ENCODE measurements at regions not wholly inside any gene's neighbourhood (a gene's known extent, or its start where the extent isn't known, plus 50 kb on each side); places are given as distances from the start of the nearest gene placed in this dataset.

DNA sequence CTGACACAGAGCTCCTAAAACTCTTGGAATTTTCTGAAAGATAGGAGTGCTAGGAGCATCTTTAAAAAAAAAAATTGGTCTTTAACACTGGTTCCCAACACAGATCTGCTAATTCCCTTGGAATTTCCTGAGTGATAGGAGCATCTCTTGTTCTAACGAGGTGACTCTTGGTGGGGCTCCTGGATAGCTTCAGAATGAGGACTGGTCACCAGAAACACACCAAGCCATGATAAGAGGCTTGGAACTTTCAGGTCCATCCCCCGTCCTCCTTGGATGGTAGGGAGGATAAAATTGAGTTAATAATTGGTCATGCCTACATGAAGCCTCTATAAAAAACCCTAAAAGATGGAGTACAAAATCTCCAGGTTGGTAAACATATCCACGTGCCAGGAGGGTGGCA is 64.5 kb upstream of the LDLRAD3 start:
- Histone ChIP-seq H3K27me3 (no peaks in the 10 kb centered on the region), H3K9me3 (no peaks in the 10 kb centered on the region), H3K36me3 (no peaks in the 10 kb centered on the region), H3K4me1 (no peaks in the 10 kb centered on the region), H3K27ac (no peak overlapping the region), H3K4me3 (no peak overlapping the region)
- TF ChIP-seq, protein P1, sequence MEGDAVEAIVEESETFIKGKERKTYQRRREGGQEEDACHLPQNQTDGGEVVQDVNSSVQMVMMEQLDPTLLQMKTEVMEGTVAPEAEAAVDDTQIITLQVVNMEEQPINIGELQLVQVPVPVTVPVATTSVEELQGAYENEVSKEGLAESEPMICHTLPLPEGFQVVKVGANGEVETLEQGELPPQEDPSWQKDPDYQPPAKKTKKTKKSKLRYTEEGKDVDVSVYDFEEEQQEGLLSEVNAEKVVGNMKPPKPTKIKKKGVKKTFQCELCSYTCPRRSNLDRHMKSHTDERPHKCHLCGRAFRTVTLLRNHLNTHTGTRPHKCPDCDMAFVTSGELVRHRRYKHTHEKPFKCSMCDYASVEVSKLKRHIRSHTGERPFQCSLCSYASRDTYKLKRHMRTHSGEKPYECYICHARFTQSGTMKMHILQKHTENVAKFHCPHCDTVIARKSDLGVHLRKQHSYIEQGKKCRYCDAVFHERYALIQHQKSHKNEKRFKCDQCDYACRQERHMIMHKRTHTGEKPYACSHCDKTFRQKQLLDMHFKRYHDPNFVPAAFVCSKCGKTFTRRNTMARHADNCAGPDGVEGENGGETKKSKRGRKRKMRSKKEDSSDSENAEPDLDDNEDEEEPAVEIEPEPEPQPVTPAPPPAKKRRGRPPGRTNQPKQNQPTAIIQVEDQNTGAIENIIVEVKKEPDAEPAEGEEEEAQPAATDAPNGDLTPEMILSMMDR (IDR thresholded peaks at IDR 0.05), result no peak
- TF ChIP-seq POLR2A (IDR thresholded peaks at IDR 0.05), result no peak
- no peak for DNase-seq

DNA sequence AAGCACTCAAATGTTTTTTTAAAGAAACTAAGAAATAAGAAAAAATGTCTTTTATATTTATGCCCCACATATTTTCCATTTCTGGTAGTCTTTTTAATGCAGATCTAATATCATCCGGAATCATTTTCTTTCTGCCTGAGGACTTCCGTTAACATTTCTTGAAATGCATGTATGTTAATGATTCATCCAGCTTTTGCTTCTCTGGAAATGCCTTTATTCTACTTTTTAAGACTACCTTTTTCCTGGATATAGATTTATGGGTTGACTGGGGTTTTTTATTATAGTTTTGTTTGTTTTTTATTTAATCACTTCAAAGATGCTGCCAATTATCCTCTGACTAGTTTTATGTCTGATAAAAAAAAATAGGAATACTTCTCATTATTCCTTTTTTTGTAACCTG is 57.1 kb upstream of the LDLRAD3 start:
- TF ChIP-seq, protein P1 (IDR thresholded peaks at IDR 0.05), result no peak
- TF ChIP-seq POLR2A (IDR thresholded peaks at IDR 0.05), result no peak
- no peaks in the 10 kb centered on the region for H3K4me1 ChIP-seq

DNA sequence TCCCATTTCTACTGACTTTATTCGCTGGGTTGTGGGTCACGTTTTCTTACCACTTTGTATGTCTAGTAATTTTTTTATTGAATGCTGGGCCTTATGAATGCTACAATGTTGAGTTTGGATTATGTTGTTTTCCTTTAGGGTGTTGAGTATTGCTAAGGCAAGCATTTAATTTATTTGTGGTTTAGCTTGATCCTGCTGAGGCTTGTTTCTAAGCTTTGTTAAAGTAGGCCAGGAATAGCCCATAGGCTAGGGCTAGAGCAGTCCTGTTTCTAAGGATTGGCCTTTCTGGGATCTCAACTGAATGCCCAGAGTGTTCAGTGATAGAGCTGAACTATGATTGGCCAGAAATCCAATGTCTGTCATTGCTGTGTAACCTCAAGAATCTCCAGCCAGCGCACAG is 56.1 kb upstream of the LDLRAD3 start:
- Histone ChIP-seq H3K4me1 (no peaks in the 10 kb centered on the region), H3K9me3 (no peaks in the 10 kb centered on the region), H3K27me3 (no peaks in the 10 kb centered on the region), H3K4me3 (no peak overlapping the region), H3K36me3 (no peaks in the 10 kb centered on the region), H3K27ac (no peak overlapping the region)
- TF ChIP-seq, protein P1 (IDR thresholded peaks at IDR 0.05), result no peak
- no peak for TF ChIP-seq POLR2A (IDR thresholded peaks at IDR 0.05)
- no peak for DNase-seq

More for the DNA sequence above, 57.1 kb upstream of the LDLRAD3 start:
- Histone ChIP-seq H3K9me3 (no peaks in the 10 kb centered on the region), H3K27me3 (no peaks in the 10 kb centered on the region), H3K36me3 (no peaks in the 10 kb centered on the region), H3K4me3 (no peak overlapping the region), H3K27ac (no peak overlapping the region)
- no peak for DNase-seq

DNA sequence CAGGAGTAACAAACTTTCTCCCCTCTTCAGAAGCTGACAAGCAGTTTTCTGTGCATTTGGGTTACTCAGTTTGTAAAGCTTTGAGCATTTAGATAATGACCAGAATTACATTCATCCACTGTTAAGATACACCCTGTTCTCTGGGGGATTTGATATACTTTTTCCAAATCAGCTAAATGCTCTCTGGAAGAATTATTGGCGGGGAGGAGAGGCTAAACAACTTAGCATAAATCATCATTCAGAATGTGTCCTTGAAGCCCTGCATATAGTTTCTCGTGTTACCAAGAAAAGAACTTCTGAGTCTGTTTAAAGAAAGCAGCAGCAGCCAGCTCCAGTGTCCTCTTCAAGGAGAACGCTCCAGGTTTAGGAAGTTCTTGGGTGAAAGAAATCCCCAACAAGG is 54.9 kb upstream of the LDLRAD3 start:
- Histone ChIP-seq H3K4me1 (peaks cover 0 to 2% (median 0%) of the 10 kb centered on the region in 4 donors), H3K27ac (no peak overlapping the region), H3K9me3 (no peaks in the 10 kb centered on the region), H3K36me3 (no peaks in the 10 kb centered on the region), H3K4me3 (no peak overlapping the region), H3K27me3 (no peaks in the 10 kb centered on the region)
- DNase-seq, result no peak
- TF ChIP-seq, protein P1 (IDR thresholded peaks at IDR 0.05), result no peak
- no peak for TF ChIP-seq POLR2A (IDR thresholded peaks at IDR 0.05)

DNA sequence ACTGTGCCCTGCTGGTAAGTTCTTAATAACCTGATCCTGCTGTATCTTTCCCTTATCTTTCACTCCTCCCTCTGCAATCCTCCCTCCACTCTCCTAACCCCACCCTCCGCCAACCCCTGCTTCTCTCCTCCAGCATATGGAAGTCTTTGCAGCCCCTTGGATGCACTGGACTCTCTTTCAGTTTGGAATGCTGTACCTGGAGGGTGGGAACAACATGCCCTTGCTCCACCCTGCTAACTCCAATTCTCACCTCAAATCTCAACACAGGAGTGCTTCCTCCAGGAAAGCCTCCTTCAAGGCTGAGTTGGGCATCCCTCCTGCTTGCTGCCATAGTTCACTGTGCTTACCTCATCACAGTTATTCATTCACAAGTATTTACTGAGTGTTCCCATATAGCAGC is 52.8 kb upstream of the LDLRAD3 start:
- TF ChIP-seq, protein P1 (IDR thresholded peaks at IDR 0.05), result no peak
- no peak for TF ChIP-seq POLR2A (IDR thresholded peaks at IDR 0.05)
- Histone ChIP-seq H3K4me1 (peaks cover 0 to 3% (median 0%) of the 10 kb centered on the region in 4 donors), H3K9me3 (no peaks in the 10 kb centered on the region), H3K27ac (no peak overlapping the region), H3K27me3 (no peaks in the 10 kb centered on the region), H3K4me3 (no peak overlapping the region), H3K36me3 (no peaks in the 10 kb centered on the region)
- DNase-seq, result no peak

DNA sequence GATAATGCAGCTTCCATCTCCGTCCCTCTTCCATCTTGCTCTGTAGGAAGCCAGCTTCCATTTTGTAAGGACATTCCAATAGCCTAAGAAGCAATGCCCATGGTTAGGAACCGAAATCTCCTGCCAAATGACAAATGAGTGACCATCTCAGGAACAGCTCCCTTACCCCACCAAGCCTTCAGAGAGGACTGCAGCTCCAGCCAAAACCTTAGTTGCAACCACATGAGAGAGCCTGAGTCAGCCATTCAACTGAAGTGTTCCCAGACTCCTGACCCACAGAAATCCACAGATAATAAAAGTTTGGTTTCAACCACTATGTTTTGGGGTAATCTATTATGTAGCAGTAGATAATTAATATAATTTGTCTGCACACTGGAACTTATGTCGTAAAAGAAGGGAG is 51.7 kb upstream of the LDLRAD3 start:
- Histone ChIP-seq H3K4me3 (no peak overlapping the region), H3K27ac (no peak overlapping the region), H3K4me1 (peaks cover 0 to 3% (median 0%) of the 10 kb centered on the region in 4 donors), H3K36me3 (no peaks in the 10 kb centered on the region), H3K9me3 (no peaks in the 10 kb centered on the region), H3K27me3 (no peaks in the 10 kb centered on the region)
- DNase-seq, result no peak
- TF ChIP-seq POLR2A (IDR thresholded peaks at IDR 0.05), result no peak
- TF ChIP-seq, protein P1 (IDR thresholded peaks at IDR 0.05), result no peak

Measured in Peyer's patch (tissue), 4 donors.